KOPT-K1 (cell line): ENCODE measurements at regions not wholly inside any gene's neighbourhood (a gene's known extent, or its start where the extent isn't known, plus 50 kb on each side); places are given as distances from the start of the nearest gene placed in this dataset.

Experiments
- H3K27ac ChIP-seq: fragments of 200-600 bp; sonication (generic); 2 replicates; pipeline ENCODE4 v1.5.1; 2016; ENCODE audit warnings: antibody characterized with exemption, mild to moderate bottlenecking, low read depth, low read length; ENCODE audit not compliant: poor library complexity, severe bottlenecking
- H3K36me3 ChIP-seq: fragments of 200-600 bp; sonication (generic); 2 replicates; pipeline ENCODE4 v1.5.1; 2017; ENCODE audit warnings: antibody characterized with exemption, mild to moderate bottlenecking, low read length, moderate library complexity; ENCODE audit not compliant: insufficient read depth
- H3K9me3 ChIP-seq: fragments of 200-600 bp; sonication (generic); 2 replicates; pipeline ENCODE4 v1.5.1; 2017; ENCODE audit warnings: antibody characterized with exemption, low read length, mild to moderate bottlenecking; ENCODE audit not compliant: insufficient read depth, poor library complexity, severe bottlenecking

DNA sequence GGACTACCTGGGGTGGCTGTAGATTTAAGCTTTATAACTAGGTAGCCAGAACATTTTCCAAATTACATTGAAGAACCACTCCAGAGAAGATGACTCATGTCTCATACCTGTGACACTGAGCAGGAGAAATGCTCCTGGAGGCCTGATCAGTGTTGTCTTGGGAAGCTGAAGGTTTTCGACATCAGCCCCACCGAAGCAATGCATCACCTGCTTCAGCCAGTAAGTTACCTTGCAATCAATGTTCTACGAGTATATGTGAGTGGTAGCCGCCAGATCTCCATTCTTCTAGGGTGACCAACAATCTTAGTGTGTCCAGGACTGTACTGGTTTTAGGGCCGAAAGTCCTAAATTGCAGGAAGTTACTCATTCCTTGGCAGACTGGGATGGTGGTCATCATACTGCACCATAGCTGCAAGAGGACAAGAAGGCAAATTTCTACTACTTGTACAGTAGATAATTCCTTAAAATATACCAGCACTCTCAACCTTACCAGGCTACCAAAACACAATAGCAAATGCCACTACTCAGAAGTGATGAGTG is 109.3 kb upstream of the LINC00305 start:
- no peaks in the 10 kb centered on the region for H3K36me3 ChIP-seq
- no peaks in the 10 kb centered on the region for H3K9me3 ChIP-seq
- no peak overlapping the region for H3K27ac ChIP-seq

DNA sequence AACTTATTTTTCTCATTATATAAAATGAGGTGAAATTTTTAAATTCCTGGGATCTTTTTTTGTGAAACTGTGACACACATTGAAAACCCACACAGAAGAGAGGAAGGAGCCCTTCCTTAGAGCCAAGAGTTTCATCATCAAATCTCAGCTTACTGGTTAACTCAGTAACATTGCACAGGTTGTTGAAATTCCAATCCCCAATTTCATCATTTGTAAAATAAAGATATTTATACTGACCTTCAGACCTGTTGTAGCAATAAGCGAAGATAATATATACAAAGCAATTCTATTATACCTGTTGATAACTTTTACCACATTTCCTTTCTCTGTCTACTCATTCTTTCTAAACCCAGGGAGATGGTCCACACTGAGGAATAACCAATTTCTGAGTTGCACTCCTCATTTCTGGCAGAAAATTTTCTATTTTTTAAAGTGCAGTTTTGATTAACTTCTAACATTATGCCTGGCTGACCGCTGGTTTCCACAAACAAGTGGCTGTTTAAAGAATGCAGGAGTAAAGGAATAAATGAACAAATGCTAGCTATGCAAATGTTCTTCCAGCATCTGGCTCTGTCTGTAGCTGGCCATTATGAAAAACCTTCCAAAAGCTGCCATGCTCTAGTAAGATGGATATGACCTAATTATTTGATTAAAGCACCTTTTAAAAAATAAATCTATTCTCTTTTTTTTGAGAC is 105.7 kb upstream of the LINC00305 start:
- no peak overlapping the region for H3K27ac ChIP-seq
- no peaks in the 10 kb centered on the region for H3K9me3 ChIP-seq
- H3K36me3 ChIP-seq = no peaks in the 10 kb centered on the region

DNA sequence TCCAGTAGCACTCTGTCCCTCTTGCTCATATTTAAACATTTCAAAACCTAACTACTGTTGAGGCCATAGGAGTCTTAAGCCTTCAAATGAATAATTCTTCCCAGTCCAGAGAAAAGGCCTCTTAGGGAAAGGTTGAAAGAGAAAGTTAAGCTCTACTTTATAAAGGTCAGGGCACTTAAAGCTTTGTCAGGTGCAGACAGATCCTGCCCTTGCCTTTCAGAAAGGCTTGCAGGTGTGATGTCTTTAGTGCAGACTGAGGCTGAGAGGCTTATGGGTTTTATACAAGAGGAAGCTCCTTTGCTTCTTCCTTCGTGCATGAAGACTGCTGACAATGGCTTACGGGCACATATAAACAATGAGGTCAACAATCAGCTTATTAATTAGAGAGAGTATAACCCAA is 105.0 kb upstream of the LINC00305 start:
- H3K9me3 ChIP-seq = no peaks in the 10 kb centered on the region
- H3K27ac ChIP-seq = no peak overlapping the region
- no peaks in the 10 kb centered on the region for H3K36me3 ChIP-seq

DNA sequence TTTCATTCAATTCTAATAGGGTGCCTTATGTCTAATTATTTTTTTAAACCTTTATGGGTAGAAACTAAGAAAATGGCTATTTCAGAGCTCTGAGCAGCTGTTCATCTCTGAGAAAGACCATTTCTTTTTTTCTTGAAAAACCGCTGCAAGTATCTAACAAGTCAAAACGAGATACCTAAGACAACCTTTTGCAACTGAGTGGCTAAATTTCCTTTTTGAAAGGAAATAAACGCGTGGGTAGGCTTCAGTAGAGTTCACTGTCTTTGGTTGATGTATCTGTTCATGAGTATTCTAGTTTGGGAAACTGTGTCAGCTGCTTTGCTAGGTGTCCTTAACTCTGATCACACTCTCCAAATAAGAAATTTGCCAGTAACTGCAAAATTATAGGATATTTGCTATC is 104.3 kb upstream of the LINC00305 start:
- Histone ChIP-seq H3K27ac (no peak overlapping the region), H3K36me3 (no peaks in the 10 kb centered on the region)

DNA sequence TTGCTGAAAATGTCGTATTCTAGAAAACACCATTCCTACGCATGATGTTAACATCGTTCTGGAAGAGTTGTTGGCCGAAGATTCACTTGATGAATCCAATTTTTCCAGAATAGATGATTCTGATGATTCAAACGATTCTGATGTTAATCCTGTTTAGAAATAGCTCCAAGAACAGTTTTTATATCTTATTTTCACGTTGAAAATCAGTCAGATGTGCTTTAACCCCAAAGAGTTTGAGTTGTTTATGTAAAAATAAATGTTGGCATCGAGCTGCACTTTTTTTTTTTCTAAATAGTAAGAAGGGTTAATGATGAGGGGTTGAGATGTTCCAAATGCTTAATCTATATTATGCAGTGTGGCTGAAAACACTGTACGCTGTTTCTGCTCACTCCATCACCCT is 99.9 kb upstream of the LINC00305 start:
- Histone ChIP-seq H3K9me3 (no peaks in the 10 kb centered on the region), H3K36me3 (no peaks in the 10 kb centered on the region), H3K27ac (no peak overlapping the region)

More for the DNA sequence above, 104.3 kb upstream of the LINC00305 start:
- no peaks in the 10 kb centered on the region for H3K9me3 ChIP-seq

DNA sequence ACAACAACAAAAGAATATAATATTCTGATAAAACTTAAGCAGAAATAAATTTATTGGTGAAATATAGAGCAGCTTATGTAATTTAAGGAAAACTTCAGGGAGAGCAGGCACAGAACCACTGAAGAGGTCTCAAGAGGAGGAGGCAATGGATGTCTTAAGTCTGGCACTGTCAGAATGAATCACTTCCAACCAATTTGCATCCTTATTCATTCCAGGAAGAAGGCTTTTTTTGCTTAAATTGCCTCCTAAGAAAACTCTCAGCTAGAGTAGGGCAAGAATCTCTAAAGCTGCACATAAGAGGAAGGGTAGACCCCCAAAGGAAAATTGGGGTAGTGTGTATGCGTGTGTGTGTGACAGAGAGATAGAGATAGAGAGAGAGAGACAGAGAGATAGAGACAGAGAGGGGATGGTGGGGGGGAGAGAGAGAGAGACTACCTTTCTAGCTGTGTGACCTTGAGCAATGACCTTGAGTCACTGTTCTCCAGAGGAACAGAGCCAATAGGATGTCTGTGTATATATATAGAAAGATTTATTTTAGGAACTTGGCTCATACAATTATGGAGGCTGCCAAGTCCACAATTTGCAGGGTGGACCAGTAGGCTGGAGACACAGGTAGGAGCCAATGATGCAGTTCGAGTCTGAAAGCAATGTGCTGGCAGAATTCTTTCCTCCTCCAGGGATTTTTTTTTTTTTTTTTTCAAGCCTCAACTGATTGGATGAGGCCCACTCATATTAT is 96.4 kb upstream of the LINC00305 start:
- no peak overlapping the region for H3K27ac ChIP-seq
- H3K9me3 ChIP-seq = no peaks in the 10 kb centered on the region
- no peaks in the 10 kb centered on the region for H3K36me3 ChIP-seq

DNA sequence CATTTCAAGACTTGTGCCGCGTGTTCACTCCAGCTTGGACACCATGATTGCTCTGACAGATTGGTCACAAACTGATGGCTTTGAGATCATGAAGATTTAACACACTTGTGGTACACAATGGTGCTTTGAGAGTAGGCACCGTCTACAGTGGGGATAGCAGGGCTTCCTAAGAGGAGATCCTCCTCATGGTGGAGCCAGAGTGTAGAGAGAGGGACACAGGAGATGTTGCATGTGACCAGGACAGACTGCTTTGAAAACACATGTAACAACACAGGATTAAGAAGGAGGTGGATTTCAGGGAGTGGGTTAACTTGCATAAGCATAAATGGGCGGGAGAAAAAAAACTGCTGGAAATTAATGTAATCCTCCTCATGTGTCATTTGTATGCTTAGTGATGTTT is 95.7 kb upstream of the LINC00305 start:
- no peaks in the 10 kb centered on the region for H3K36me3 ChIP-seq
- H3K27ac ChIP-seq = no peak overlapping the region
- no peaks in the 10 kb centered on the region for H3K9me3 ChIP-seq

DNA sequence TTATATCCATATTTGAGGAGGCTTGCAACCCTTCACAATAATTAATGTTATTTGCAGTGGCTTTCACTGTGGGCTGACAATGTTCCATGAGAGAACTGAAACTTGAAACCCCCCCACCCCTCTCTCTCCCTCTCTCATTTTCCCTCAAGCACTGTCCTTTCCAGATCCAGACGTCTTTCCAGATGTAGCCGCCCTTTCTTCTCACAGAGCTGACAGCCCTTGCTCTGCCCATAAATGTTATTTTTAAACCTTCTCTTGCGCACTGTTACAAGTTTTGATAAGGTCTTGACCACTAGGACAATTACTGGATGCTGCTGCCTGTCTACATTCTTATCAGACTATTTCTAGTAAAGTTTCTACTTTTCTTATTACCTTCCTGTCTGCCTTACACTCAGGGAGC is 91.4 kb upstream of the LINC00305 start:
- Histone ChIP-seq H3K36me3 (no peaks in the 10 kb centered on the region), H3K9me3 (no peaks in the 10 kb centered on the region), H3K27ac (no peak overlapping the region)

DNA sequence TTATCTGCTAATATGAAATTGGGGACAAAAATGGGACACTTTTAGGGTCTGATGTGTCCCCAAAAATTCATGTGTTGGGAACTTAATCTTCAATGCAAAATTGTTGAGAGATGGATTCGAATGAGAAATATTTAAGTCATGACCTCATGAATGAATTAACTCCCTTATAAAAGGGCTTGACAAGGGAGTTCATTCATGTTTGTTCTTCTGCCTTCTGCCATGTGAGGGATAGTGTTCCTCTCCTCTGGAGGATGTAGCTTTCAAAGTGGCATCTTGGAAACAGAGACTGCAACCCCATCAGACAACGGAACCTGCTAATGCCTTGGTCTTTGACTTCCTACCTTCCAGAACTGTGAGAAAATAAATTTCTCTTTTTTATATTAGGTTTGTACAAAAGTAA is 89.2 kb upstream of the LINC00305 start:
- Histone ChIP-seq H3K36me3 (no peaks in the 10 kb centered on the region), H3K27ac (no peak overlapping the region)

DNA sequence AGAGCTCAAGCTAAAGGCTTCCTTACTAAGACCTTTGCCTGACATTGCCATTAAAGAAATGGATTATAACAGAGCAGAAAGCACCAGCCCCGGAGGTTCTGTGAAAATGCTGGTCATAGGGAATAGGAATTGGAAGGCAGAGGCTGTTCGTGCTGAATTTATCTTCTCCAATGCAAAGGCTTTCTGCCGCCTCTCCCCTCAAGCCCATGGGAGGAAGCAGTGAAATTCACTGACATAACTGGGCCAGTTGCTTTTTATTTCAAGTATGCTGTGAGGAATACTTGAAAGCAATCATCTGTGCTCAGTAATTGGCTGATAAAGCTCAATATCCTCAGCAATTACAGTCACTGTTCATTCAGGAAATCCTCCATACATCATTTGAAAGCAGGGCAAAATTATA is 85.4 kb upstream of the LINC00305 start:
- Histone ChIP-seq H3K27ac (no peak overlapping the region), H3K9me3 (no peaks in the 10 kb centered on the region), H3K36me3 (no peaks in the 10 kb centered on the region)

More for the DNA sequence above, 89.2 kb upstream of the LINC00305 start:
- H3K9me3 ChIP-seq = no peaks in the 10 kb centered on the region

DNA sequence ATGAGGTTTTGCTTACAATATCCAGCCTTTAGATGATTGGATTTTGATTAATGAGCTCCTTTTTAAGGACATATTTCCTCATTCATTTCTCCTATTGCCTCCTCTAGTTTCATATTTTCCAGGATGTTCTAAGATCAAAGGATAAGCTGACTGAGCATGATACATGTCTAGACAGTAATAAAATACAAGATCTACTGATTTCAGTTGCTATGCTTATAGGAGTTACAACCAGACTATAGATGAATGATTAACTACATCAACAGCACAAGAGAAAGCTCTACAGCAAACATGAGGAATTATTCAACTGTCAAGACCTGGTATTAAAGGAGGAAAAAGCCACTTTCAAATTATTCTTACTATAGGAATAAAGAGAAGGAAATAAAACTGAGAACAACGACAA is 85.0 kb upstream of the LINC00305 start:
- H3K27ac ChIP-seq = no peak overlapping the region
- H3K9me3 ChIP-seq = no peaks in the 10 kb centered on the region

DNA sequence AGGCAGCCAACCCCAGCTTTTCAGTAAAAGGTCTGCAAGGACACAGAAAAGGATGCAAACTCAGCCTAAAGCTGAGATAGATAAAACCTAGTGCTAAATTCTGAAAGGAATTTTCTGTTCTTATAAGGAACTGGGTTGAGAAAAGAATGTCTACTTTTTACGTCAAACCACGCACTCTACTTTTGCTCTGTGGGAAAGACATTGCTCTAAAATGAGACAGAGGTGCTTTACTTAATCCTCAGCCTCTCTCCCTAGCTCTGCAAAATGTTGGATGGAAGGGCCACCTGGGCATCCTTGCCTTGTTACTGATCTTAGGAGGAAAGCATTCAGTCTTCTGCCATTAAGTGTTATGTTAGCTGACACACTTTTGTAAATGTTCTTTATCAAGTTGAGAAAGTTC is 72.1 kb upstream of the LINC00305 start:
- H3K36me3 ChIP-seq = no peaks in the 10 kb centered on the region
- H3K9me3 ChIP-seq = no peaks in the 10 kb centered on the region
- no peak overlapping the region for H3K27ac ChIP-seq

More for the DNA sequence above, 85.0 kb upstream of the LINC00305 start:
- no peaks in the 10 kb centered on the region for H3K36me3 ChIP-seq

DNA sequence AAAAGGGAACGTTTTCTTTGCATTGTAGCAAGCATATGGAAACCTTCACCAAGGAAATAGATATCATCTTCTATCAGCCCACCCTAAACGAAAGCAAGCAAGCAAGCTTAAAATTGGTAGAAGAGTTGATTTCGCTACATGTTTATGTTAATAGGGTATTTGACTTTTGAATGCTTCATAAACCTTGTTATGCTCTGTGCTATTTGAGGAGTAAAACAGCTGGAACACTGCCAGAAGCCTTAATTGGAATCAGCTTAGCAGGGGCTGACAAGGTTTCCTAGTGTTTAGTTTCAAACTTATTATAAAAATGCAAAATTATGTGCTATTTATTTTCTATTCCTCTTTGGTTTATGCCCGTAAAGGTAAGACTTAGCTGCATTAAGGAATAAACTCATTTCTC is 70.6 kb upstream of the LINC00305 start:
- Histone ChIP-seq H3K9me3 (no peaks in the 10 kb centered on the region), H3K36me3 (no peaks in the 10 kb centered on the region), H3K27ac (no peak overlapping the region)

DNA sequence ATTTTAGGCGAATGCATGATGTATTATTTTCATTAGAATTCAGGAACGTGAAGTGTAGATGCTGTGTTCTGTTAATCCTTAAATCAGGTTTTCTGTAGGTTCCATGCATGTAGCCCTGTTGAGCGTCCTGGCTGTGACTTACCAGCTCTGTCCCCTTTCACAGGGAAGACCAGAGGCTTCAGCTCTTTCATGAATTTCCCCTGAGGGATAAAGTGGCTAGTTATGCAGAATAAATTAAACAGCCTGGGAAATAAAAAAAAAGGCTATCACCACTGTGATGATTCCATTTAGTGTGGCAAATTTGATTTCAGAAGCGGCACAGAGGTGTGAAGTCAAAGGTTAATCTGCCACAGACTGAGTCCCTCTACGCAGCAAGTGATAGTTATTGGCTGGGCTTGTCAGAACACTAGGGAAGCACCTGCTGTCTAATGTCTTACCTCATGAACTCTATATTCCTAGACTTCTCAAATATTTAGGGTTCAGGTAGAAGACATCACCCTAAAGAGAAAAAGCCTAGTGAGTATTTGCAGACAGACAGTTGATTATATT is 61.6 kb upstream of the LINC00305 start:
- H3K9me3 ChIP-seq = no peaks in the 10 kb centered on the region
- H3K27ac ChIP-seq = no peak overlapping the region
- H3K36me3 ChIP-seq = no peaks in the 10 kb centered on the region

DNA sequence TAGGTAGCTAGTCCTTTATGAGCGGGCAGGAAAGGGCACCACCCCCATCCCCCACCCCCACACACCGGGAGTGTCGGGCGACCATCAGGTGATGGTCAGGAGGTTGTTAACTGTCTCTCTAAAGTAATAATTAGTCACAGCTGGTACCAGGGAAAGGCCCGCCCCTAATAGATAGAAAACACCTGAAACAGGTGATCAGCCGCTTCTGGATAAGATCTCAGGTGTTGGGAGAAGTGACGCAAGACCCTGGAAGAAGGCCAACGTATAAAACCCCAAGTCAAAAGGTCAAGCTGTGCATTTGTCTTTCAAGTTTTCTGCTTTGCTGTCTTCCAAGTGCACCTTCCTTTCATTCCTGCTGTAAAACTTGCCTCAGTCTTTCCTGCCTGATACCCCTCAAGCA is 59.6 kb upstream of the LINC00305 start:
- Histone ChIP-seq H3K27ac (no peak overlapping the region), H3K9me3 (no peaks in the 10 kb centered on the region), H3K36me3 (no peaks in the 10 kb centered on the region)
